ENCODE measurements at regions not wholly inside any gene's neighbourhood (a gene's known extent, or its start where the extent isn't known, plus 50 kb on each side); places are given as distances from the start of the nearest gene placed in this dataset.

GRCh38 chr1:83065952-83066727 is 932.8 kb downstream of the TTLL7 start:
- intact Hi-C loops (cut with DNase I): no loop called here
- H3K27ac ChIP-seq: no peak overlapping the region
- DNase-seq: no peak
- H3K4me1 ChIP-seq: no peaks in the 10 kb centered on the region
- no peaks in the 10 kb centered on the region for H3K36me3 ChIP-seq
- 82 to 84% methylated on average over 2 of the region's 2 CpGs for WGBS, 2 donors
- TF ChIP-seq POLR2AphosphoS5 (IDR thresholded peaks at IDR 0.05) (no peak), POLR2A (IDR thresholded peaks at IDR 0.05) (no peak), EP300 (IDR thresholded peaks at IDR 0.05) (no peak), CTCF (IDR thresholded peaks at IDR 0.05) (no peak)
- H3K4me3 ChIP-seq: no peak overlapping the region
- no peaks in the 10 kb centered on the region for H3K27me3 ChIP-seq
- H3K9me3 ChIP-seq: no peaks in the 10 kb centered on the region

GRCh38 chr1:83064589-83065242 is 934.2 kb downstream of the TTLL7 start:
- no peak overlapping the region for H3K4me3 ChIP-seq
- H3K4me1 ChIP-seq: no peaks in the 10 kb centered on the region
- no peaks in the 10 kb centered on the region for H3K27me3 ChIP-seq
- no peaks in the 10 kb centered on the region for H3K36me3 ChIP-seq
- no peaks in the 10 kb centered on the region for H3K9me3 ChIP-seq
- H3K27ac ChIP-seq: no peak overlapping the region
- 85 to 88% methylated on average over 4 of the region's 4 CpGs for WGBS, 2 donors
- DNase-seq: no peak
- TF ChIP-seq EP300 (IDR thresholded peaks at IDR 0.05): no peak
- TF ChIP-seq CTCF (IDR thresholded peaks at IDR 0.05): no peak
- no peak for TF ChIP-seq POLR2A (IDR thresholded peaks at IDR 0.05)
- TF ChIP-seq POLR2AphosphoS5 (IDR thresholded peaks at IDR 0.05): no peak
- intact Hi-C loops (cut with DNase I): no loop called here

GRCh38 chr1:83060651-83061390 is 938.1 kb downstream of the TTLL7 start:
- H3K36me3 ChIP-seq: no peaks in the 10 kb centered on the region
- H3K27ac ChIP-seq: no peak overlapping the region
- DNase-seq: no peak
- H3K4me1 ChIP-seq: peaks cover 0 to 11% (median 0%) of the 10 kb centered on the region in 4 donors
- 87 to 93% methylated on average over 5 of the region's 5 CpGs for WGBS, 2 donors
- no peaks in the 10 kb centered on the region for H3K27me3 ChIP-seq
- intact Hi-C loops (cut with DNase I): no loop called here
- H3K4me3 ChIP-seq: no peak overlapping the region
- TF ChIP-seq POLR2AphosphoS5 (IDR thresholded peaks at IDR 0.05): no peak
- no peak for TF ChIP-seq CTCF (IDR thresholded peaks at IDR 0.05)
- TF ChIP-seq POLR2A (IDR thresholded peaks at IDR 0.05): no peak
- no peak for TF ChIP-seq EP300 (IDR thresholded peaks at IDR 0.05)
- H3K9me3 ChIP-seq: no peaks in the 10 kb centered on the region

- TF ChIP-seq CTCF (IDR thresholded peaks at IDR 0.05) (no peak), POLR2AphosphoS5 (IDR thresholded peaks at IDR 0.05) (no peak), EP300 (IDR thresholded peaks at IDR 0.05) (no peak), POLR2A (IDR thresholded peaks at IDR 0.05) (no peak)
- peaks cover 0 to 11% (median 0%) of the 10 kb centered on the region in 4 donors for H3K4me1 ChIP-seq
- no peaks in the 10 kb centered on the region for H3K36me3 ChIP-seq
- H3K4me3 ChIP-seq: no peak overlapping the region
- no peaks in the 10 kb centered on the region for H3K27me3 ChIP-seq
- DNase-seq: no peak
- H3K9me3 ChIP-seq: no peaks in the 10 kb centered on the region
- intact Hi-C loops (cut with DNase I): no loop called here
- 81 to 86% methylated on average over 4 of the region's 4 CpGs for WGBS, 2 donors
- H3K27ac ChIP-seq: no peak overlapping the region
These were observed 938.7 kb downstream of the TTLL7 start for GRCh38 chr1:83060221-83060620.
